GM12891 (cell line): ENCODE measurements at regions not wholly inside any gene's neighbourhood (a gene's known extent, or its start where the extent isn't known, plus 50 kb on each side); places are given as distances from the start of the nearest gene placed in this dataset.

Experiments used
- POLR2A ChIP-seq: IDR thresholded peaks from 2 replicates; pipeline ENCODE4 v1.6.1; 2011; ENCODE audit warnings: low read depth, low read length, control low read depth
- POLR2AphosphoS5 ChIP-seq: IDR thresholded peaks from 2 replicates; pipeline ENCODE4 v1.6.1; 2011; ENCODE audit warnings: low read depth, low read length, control low read depth
- SPI1 ChIP-seq: IDR thresholded peaks from 2 replicates; pipeline ENCODE4 v1.6.1; 2011; ENCODE audit warnings: low read depth, low read length, control low read depth

DNA sequence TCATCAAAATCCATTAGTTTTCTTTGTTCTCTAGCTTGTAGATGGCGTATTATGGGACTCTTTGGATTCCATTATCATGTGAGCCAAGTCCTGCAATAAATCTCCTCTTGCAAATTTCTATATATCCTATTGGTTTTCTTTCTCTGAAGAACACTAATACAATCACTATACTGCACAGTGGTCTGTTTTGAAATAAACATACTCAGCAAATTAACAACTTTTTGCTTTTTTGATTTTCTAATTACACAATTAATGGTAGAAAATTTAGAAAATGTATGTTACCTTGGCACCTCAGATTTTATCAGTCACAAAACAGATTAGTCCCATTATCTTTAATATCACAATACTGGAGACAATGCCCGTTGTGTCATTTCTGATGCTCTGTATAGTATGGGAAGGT, 513.2 kb upstream of the MIS18BP1 start:
- TF ChIP-seq POLR2AphosphoS5 (no peak), POLR2A (no peak), SPI1 (no peak)
